Neural crest cell (in vitro differentiated cells): ENCODE measurements at regions not wholly inside any gene's neighbourhood (a gene's known extent, or its start where the extent isn't known, plus 50 kb on each side); places are given as distances from the start of the nearest gene placed in this dataset.

ENCODE experiments used
- DNase-seq: peaks from one replicate; pipeline ENCODE4 v3.0.0; 2021; ENCODE audit warnings: low read depth, mixed read lengths, low spot score
- H3K27ac Mint-ChIP-seq: one replicate; pipeline ENCODE4 v1.8.0; 2021; ENCODE audit warnings: mild to moderate bottlenecking, mixed read lengths; ENCODE audit not compliant: unreplicated experiment
- H3K27me3 Mint-ChIP-seq: 2 replicates; pipeline ENCODE4 v1.8.0; 2021; ENCODE audit warnings: low read depth, mild to moderate bottlenecking, mixed read lengths
- H3K36me3 Mint-ChIP-seq: 2 replicates; pipeline ENCODE4 v1.8.0; 2021; ENCODE audit warnings: low read depth, mild to moderate bottlenecking, mixed read lengths
- H3K4me1 Mint-ChIP-seq: 2 replicates; pipeline ENCODE4 v1.8.0; 2021; ENCODE audit warnings: mixed read lengths
- H3K4me3 Mint-ChIP-seq: one replicate; pipeline ENCODE4 v1.8.0; 2021; ENCODE audit warnings: mild to moderate bottlenecking, mixed read lengths
- H3K9me3 Mint-ChIP-seq: 2 replicates; pipeline ENCODE4 v1.8.0; 2021; ENCODE audit warnings: mixed read lengths
- TF ChIP-seq, protein P1 (sequence below): fragments of 200-600 bp; sonication (generic); conservative IDR thresholded peaks from 2 replicates; pipeline ENCODE4 v1.5.0; 2021; ENCODE audit warnings: antibody characterized with exemption, mild to moderate bottlenecking

DNA sequence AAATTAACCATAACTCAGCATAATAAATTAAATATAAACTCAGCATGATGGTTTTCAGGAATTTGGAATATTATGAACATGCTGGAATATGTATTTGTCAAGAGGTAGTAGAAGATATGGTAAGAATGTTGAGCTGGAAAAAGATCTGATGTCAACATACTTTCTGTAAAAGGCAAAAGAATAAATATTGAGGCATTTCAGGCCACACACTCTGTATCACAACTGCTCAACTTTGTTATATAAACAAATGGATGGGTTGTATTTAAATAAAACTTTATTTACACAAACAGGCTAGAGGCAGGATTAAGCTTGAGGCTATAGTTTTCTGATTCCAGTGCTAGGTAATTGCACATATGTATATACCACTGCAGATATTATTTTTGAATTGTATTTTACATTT, 1409.4 kb downstream of the MRPL39 start:
- Mint-ChIP-seq H3K4me3 (no peak overlapping the region), H3K27me3 (no peaks in the 10 kb centered on the region), H3K27ac (no peak overlapping the region), H3K4me1 (no peaks in the 10 kb centered on the region), H3K36me3 (no peaks in the 10 kb centered on the region), H3K9me3 (peaks cover 9% of the 10 kb centered on the region)
- TF ChIP-seq, protein P1, sequence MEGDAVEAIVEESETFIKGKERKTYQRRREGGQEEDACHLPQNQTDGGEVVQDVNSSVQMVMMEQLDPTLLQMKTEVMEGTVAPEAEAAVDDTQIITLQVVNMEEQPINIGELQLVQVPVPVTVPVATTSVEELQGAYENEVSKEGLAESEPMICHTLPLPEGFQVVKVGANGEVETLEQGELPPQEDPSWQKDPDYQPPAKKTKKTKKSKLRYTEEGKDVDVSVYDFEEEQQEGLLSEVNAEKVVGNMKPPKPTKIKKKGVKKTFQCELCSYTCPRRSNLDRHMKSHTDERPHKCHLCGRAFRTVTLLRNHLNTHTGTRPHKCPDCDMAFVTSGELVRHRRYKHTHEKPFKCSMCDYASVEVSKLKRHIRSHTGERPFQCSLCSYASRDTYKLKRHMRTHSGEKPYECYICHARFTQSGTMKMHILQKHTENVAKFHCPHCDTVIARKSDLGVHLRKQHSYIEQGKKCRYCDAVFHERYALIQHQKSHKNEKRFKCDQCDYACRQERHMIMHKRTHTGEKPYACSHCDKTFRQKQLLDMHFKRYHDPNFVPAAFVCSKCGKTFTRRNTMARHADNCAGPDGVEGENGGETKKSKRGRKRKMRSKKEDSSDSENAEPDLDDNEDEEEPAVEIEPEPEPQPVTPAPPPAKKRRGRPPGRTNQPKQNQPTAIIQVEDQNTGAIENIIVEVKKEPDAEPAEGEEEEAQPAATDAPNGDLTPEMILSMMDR = no peak
- DNase-seq = no peak

DNA sequence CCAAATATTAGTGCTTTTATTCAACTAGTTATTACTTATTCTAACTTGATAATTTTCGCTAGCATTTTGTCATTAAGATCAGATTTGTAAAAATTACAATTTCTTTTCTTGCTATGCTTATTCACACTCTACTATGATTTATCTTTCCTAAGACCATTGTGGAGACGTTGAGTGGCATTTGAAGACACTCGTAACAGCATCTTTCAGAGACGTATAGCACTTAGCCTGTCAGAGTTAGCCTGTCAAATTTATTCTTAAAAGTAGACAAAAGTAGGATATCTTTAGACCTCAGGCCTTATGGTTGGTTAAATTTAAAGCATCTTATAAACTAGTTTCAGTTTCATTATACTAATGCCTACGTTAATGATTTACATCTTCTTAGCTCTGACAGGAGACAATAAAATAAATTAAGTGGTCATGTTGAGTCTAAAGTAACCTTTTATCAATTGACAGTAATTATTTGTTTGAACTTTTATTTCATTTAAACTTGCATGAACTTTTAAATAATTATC, 1410.1 kb downstream of the MRPL39 start:
- no peak for DNase-seq
- Mint-ChIP-seq H3K27me3 (no peaks in the 10 kb centered on the region), H3K4me1 (no peaks in the 10 kb centered on the region), H3K27ac (no peak overlapping the region), H3K4me3 (no peak overlapping the region), H3K36me3 (no peaks in the 10 kb centered on the region), H3K9me3 (peaks cover 10% of the 10 kb centered on the region)
- TF ChIP-seq, protein P1 = no peak

DNA sequence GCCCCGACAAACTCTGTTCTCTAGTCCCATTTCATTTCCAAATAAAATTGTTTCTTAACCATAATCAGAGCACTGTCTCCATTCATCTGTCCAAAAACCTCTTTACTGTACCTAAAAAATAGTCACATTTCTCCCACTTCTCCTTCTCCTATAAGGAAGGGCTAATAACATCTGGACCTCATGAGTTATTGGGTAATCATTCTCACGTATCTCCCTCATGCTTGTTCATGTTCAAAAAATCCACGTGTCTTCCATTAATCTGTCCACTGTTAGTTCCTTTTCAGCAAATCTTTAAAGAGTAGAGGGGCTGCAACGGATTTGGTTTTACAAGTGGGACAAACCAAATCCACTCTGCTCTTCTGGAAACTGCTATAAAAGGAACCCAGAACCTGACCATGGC, 1418.8 kb downstream of the MRPL39 start:
- no peaks in the 10 kb centered on the region for H3K27me3 Mint-ChIP-seq

DNA sequence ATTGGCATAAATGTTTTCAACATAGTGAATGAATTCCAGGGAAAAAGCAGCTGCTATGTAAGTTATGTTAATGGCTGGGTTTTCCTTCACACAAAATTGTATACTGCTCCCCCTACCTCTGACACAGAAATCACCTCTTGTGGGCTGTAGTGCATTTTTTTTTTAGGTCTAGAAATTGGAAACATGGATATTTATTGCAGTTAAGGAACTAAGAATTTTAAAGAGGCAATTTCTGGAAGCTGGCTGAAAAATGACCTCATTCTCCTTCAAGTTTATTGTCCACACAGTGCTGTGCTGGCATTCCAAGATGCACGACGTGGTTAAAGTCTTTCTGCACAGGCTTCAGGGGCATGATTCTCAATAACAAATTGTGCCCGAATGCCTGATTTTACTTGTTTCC, 1424.2 kb downstream of the MRPL39 start:
- H3K27me3 Mint-ChIP-seq = no peaks in the 10 kb centered on the region
- H3K9me3 Mint-ChIP-seq = peaks cover 8% of the 10 kb centered on the region
- no peaks in the 10 kb centered on the region for H3K4me1 Mint-ChIP-seq
- TF ChIP-seq, protein P1 = no peak
- peaks cover 5% of the 10 kb centered on the region for H3K36me3 Mint-ChIP-seq
- no peak for DNase-seq
- no peak overlapping the region for H3K27ac Mint-ChIP-seq
- H3K4me3 Mint-ChIP-seq = no peak overlapping the region

More for the DNA sequence above, 1418.8 kb downstream of the MRPL39 start:
- no peak overlapping the region for H3K27ac Mint-ChIP-seq
- TF ChIP-seq, protein P1 = no peak
- H3K4me1 Mint-ChIP-seq = no peaks in the 10 kb centered on the region
- DNase-seq = no peak
- no peak overlapping the region for H3K4me3 Mint-ChIP-seq
- H3K36me3 Mint-ChIP-seq = no peaks in the 10 kb centered on the region
- H3K9me3 Mint-ChIP-seq = peaks cover 9% of the 10 kb centered on the region

DNA sequence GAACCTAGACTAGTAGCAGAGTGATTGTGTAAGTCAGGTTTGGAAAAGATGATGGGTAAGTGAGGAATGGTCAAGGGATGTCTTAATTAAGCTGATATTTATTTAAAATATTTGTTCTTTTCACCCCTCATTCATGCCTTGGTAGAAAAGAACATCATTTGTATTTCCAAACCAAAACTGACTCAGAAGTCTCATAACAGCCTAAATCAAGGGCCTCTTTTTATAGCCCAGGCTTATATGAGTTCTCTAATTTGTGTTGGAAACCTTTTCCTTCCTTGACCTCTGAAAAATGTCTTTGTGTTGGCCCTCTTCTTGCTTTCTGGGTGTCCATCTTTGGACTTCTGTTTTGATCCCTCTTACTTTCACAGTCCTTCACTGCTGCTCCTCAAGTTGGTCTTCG, 1428.2 kb downstream of the MRPL39 start:
- H3K36me3 Mint-ChIP-seq = peaks cover 5% of the 10 kb centered on the region
- TF ChIP-seq, protein P1 = no peak
- no peaks in the 10 kb centered on the region for H3K27me3 Mint-ChIP-seq
- no peak for DNase-seq
- no peak overlapping the region for H3K27ac Mint-ChIP-seq
- H3K9me3 Mint-ChIP-seq = peaks cover 5% of the 10 kb centered on the region
- H3K4me3 Mint-ChIP-seq = no peak overlapping the region
- H3K4me1 Mint-ChIP-seq = no peaks in the 10 kb centered on the region

DNA sequence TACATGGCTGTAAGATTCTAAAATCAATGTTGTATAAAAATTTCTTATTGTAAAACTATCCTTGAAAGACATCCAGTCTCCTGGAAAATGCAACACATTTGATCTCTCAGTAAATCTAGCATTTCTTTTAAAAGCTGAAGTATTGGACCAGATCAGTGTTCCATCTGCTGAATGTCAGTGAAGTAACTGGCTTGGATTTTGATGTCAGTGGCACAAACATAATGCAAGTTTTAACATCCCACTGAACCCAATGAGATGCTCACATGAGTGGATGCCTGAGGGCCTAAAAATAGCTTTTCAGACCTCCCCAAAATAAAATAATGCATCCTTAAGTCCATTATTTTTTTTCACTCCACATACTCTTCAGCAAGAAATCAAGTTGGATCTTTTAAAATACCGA, 1432.2 kb downstream of the MRPL39 start:
- Mint-ChIP-seq H3K4me1 (no peaks in the 10 kb centered on the region), H3K36me3 (peaks cover 5% of the 10 kb centered on the region), H3K4me3 (no peak overlapping the region), H3K27me3 (no peaks in the 10 kb centered on the region), H3K27ac (no peak overlapping the region), H3K9me3 (peaks cover 9% of the 10 kb centered on the region)
- DNase-seq = no peak
- TF ChIP-seq, protein P1 = no peak
